HG03571 (cell line): ENCODE measurements at regions not wholly inside any gene's neighbourhood (a gene's known extent, or its start where the extent isn't known, plus 50 kb on each side); places are given as distances from the start of the nearest gene placed in this dataset.

Experiments used
- ATAC-seq: cut with Tn5 transposase; IDR thresholded peaks from one replicate; pipeline ENCODE4 v1.9.1; 2021; ENCODE audit not compliant: unreplicated experiment

GRCh38 chr6:40755749-40756452 lies 168.7 kb upstream of the LRFN2 start:
- no peak for ATAC-seq

DNA sequence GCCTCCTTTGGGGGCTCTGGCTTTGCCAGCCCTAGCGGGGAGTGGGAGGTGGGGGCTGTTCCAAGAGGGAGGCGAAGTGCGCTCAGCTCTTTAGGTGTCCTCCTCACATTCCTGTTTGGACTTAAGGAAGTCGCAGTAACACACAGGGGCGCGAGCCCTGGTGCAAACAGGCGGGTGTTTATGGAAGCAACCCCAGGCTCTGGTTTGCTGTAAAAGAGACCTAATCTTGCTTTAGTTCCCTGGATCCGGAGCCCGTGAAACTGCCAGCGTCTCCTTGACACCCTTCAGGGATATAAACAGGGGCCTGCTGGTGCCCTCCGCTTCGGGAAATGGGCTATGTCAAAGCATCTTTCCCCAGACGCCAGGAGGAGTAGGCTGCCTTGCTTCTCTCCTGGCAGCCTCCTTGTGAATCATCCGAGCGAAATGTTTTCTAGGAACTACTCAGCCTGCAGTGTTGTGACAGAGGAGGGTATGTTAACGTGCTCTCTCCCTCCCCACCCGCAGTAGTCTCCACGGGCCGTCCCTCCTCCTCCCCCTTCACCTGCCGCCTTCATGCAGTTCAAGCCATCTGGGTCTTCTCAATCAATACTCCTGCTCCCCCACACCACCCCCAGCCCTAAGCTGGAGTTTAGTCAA lies 168.0 kb upstream of the LRFN2 start:
- ATAC-seq, result no peak

DNA sequence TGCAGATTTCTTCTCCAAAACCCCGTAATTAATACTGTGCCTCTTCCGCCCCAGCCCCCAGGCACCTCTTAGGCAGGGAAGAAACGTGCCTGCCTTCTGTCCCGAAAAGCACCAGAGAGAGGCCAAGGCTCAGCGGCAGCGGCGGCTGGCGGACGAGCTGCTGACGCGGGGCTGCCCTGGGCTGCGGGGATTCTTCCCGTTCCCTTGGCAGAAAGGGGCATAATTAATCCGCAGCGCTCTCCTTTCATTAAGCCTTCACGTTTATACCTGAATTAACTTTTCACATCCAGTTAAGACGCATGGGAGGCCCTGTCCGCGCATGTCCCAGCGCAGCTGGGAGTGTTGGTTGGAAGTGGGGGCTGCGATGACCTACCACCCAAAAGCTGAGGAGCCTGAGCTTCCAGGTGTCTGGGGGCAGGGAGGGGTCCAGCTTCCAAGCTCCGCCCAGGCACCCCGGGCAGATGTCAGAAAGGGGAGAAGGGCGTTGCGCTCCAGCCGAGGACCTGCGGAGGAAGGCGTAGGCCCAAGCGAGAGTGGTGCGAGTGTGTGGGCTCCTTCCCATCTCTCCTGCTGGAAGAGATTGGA lies 167.4 kb upstream of the LRFN2 start:
- no peak for ATAC-seq

DNA sequence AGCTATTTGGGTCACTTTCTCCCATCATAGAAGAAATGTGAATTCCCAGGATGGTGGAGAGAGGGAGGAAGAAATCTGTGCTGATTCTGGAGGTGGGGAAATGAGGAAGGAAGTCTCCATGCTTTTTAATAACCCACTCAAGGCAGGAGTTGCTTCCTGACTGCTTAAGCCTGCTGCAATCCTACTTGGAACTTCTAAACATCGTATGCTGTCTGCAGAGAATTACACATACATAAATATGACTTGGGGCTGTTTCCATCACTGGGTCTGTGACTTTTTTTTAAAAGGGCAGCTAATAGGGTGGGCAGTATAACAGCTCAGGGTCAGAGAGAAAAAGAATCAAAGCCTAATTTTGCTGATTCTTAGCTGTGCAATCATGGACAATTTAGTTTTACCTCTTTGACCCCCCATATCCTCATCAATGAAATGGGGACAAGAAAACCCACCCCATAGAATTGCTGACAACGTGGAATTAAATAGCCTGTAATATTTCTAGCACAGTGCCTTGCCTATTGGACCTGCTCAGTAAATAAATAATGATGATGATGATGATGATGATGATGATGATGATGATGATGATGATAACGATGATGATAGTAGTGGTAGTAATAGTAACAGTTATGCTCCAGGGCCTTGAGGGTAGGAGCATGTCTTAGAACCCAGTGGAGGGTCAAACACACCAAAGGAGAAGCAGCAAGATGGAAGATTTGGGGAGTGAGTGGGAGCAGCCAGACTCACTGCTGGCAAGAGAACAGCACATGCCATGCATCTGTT lies 166.7 kb upstream of the LRFN2 start:
- no peak for ATAC-seq

DNA sequence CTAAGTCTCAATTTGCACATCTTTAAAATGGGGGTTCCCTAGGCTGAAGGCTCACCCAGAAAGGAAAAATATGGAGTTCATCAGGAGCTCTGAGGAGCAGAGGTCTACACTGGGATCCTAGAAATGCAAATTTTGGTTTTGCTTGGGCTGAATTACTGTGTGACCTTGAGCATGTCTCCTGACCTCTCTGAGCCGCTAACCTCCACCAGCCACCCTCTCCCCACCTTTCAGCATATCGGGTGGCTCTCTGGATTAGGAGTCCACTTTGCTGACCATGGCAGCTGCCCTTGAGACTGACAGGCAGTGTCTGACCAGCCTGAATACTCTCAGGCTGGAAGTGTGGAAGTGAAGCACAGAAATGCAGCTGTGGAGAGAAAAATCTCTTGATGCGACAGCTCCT lies 165.9 kb upstream of the LRFN2 start:
- no peak for ATAC-seq

GRCh38 chr6:40744835-40745234 lies 157.7 kb upstream of the LRFN2 start:
- ATAC-seq, result no peak

- ATAC-seq, result no peak
Measured at GRCh38 chr6:40743690-40744446, 156.7 kb upstream of the LRFN2 start.

GRCh38 chr6:40743226-40743625 lies 156.1 kb upstream of the LRFN2 start:
- ATAC-seq, result no peak

- ATAC-seq, result no peak
Measured at GRCh38 chr6:40740518-40740917, 153.4 kb upstream of the LRFN2 start.

DNA sequence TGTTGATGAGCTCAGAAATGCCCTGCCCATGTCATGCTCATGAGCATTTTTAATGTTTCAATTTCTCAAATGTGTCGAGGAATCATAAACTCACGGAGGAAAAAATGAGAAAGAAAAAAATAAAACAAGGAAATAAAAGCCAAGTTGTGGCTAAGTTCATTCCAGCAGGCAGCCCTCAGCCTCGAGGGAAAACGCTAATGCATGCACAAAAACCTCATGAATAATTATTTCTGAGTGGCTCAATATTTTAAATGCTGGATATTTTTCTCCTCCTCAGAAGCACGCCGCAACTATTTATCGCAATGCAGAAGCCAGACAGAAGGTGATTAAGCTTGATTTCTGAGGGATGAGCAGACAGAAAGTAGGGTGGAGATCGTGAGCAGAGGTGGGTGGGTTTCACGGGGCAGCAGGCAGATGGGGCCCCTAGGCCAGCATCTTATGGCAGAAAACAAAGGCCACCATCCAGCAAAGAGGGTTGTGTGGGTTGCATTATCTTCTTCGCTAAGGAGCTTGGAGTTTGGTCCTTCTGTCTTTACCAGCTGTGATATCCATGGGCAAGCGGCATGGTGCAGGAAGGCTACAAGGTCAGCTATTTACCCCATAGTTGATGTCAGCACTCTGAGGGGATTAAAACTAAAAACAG lies 151.5 kb upstream of the LRFN2 start:
- ATAC-seq, result no peak

- no peak for ATAC-seq
Measured at GRCh38 chr6:40735521-40735920, 148.4 kb upstream of the LRFN2 start.

DNA sequence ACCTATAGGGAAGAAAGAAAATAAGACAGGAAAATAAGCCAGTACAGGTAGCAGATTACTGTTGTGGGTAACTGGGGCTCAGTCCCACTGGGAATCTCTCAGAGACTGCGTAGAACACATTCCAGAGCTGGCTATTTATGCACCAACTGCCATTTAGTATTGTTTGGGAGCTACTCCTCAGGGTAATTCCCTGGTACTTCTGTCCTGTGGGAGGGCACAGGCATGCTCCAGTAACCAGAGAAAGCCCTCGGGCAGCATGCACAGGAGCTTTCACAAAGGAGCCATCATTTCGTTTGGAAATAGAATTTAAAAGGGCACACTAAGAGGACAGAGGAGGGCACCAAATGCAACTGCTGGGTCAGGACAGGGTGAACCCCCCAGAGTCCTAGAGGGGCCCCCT lies 148.0 kb upstream of the LRFN2 start:
- no peak for ATAC-seq

- no peak for ATAC-seq
Measured at GRCh38 chr6:40734607-40735006, 147.4 kb upstream of the LRFN2 start.

DNA sequence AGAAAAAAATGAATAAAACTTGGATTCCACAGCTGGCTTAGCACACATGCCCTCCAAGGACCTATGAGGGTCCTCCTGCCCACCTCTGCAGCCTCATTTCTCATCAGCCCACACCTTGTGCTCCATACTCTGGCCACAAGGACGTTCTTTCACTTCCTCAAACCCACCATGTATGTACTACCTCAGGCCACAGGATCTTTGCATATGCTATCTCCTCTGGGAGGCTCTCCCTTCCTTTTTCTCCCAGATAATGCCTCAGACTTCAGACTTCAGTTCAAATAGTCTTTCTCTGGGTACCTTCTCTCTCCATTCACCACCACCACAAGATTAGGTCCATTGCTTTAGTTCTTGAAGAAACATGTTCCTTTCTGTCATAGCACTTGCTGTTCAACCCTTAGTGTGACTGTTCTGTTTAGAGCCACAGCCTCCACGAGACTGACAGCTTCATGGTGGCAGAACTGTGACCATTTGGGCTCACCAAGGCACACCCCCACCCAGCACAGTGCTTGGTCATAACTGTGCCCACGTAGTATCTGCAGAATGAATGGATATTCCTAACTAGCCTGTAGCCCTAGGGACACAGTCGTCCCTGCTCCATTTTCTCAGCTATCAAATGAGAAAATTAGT lies 146.7 kb upstream of the LRFN2 start:
- no peak for ATAC-seq

GRCh38 chr6:40733290-40733689 lies 146.1 kb upstream of the LRFN2 start:
- no peak for ATAC-seq

- ATAC-seq, result no peak
Measured at GRCh38 chr6:40732878-40733277, 145.7 kb upstream of the LRFN2 start.

DNA sequence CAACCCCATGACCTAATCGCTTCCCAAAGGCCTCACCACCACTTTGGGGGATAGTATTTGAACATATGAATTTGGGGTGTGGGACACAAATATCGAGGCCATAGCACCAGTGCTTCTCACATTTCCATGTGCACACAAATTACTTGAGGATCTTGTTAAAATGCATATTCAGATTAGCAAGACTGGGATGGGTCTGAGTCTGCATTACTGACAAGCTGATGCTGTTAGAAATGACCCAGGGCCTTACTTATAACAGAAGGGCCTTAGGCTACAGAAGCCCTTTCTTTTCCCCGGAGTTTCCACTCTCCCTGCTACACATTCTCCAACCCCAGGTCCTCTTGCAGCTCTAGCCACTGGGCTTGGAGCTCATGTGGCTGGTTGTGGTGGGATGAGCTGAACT lies 141.5 kb upstream of the LRFN2 start:
- ATAC-seq, result no peak

- ATAC-seq, result no peak
Measured at GRCh38 chr6:40727271-40727670, 140.1 kb upstream of the LRFN2 start.

DNA sequence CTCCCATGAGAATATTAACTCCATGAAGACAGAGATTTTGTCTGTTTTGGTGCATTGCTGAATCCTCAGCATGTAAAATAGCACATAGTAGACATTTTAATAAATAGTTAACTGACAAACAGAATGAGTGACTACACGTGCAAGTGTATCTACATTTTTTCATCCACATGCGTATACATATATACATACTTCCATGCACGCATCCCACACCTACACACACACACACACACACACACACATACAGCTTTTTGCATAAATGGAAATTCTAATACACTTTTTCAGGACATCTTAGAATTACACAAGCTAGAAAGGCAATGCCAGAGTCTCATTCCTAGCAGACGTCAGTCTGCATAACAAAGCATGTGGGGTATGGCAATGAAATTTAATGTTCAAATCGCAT lies 139.7 kb upstream of the LRFN2 start:
- no peak for ATAC-seq

- ATAC-seq, result no peak
Measured at GRCh38 chr6:40725390-40725789, 138.2 kb upstream of the LRFN2 start.
